SHP77 (cell line): ENCODE measurements at regions not wholly inside any gene's neighbourhood (a gene's known extent, or its start where the extent isn't known, plus 50 kb on each side); places are given as distances from the start of the nearest gene placed in this dataset.
A peak's percentile ranks its signal among the peaks of the same experiment; 100 is the strongest.
"Not testable (repeated sequence)": the region's sequence is repeated elsewhere in the genome, so short reads cannot be mapped to it uniquely, and the experiment has no call there.

Experiments used
- DNase-seq, 2 experiments: peaks; one replicate each; lab custom pipeline; 2025; lab: John Stamatoyannopoulos, UW

- DNase-seq, result no peak
Measured at GRCh38 chr4:10821826-10822225, 137.3 kb upstream of the CLNK start.

GRCh38 chr4:10816571-10816970 lies 132.0 kb upstream of the CLNK start:
- no peak for DNase-seq

- no peak for DNase-seq
Measured at GRCh38 chr4:10811991-10812390, 127.4 kb upstream of the CLNK start.

- no peak for DNase-seq
Measured at GRCh38 chr4:10810411-10810810, 125.8 kb upstream of the CLNK start.

- no peak for DNase-seq
Measured at GRCh38 chr4:10809905-10810304, 125.3 kb upstream of the CLNK start.

- DNase-seq, result no peak
Measured at GRCh38 chr4:10808591-10808990, 124.0 kb upstream of the CLNK start.

GRCh38 chr4:10806953-10807645 lies 122.5 kb upstream of the CLNK start:
- no peak for DNase-seq

- DNase-seq, result no peak
Measured at GRCh38 chr4:10803713-10804343, 119.3 kb upstream of the CLNK start.

GRCh38 chr4:10787365-10787764 lies 102.8 kb upstream of the CLNK start:
- DNase-seq, result no peak

- DNase-seq, result no peak
Measured at GRCh38 chr4:10784621-10785020, 100.1 kb upstream of the CLNK start.

- no peak for DNase-seq
Measured at GRCh38 chr4:10783351-10783750, 98.8 kb upstream of the CLNK start.

GRCh38 chr4:10781805-10782204 lies 97.2 kb upstream of the CLNK start:
- no peak for DNase-seq

- not testable (repeated sequence) for DNase-seq
Measured at GRCh38 chr4:10780803-10781202, 96.2 kb upstream of the CLNK start.

- not testable (repeated sequence) for DNase-seq
Measured at GRCh38 chr4:10775132-10775531, 90.6 kb upstream of the CLNK start.

GRCh38 chr4:10773656-10774055 lies 89.1 kb upstream of the CLNK start:
- peak in 1 of 2 experiments; percentile 18 for DNase-seq

GRCh38 chr4:10773010-10773409 lies 88.4 kb upstream of the CLNK start:
- DNase-seq, result peak; percentile 82 to 83

- no peak for DNase-seq
Measured at GRCh38 chr4:10765386-10765785, 80.8 kb upstream of the CLNK start.

GRCh38 chr4:10762561-10762960 lies 78.0 kb upstream of the CLNK start:
- DNase-seq, result peak; percentile 26 to 30

GRCh38 chr4:10761903-10762302 lies 77.3 kb upstream of the CLNK start:
- no peak for DNase-seq

GRCh38 chr4:10760086-10760485 lies 75.5 kb upstream of the CLNK start:
- no peak for DNase-seq

GRCh38 chr4:10758906-10759305 lies 74.3 kb upstream of the CLNK start:
- DNase-seq, result no peak

GRCh38 chr4:10753856-10754402 lies 69.4 kb upstream of the CLNK start:
- DNase-seq, result no peak

GRCh38 chr4:10753336-10753735 lies 68.8 kb upstream of the CLNK start:
- no peak for DNase-seq

GRCh38 chr4:10750714-10751113 lies 66.1 kb upstream of the CLNK start:
- no peak for DNase-seq
